ENCODE measurements at regions not wholly inside any gene's neighbourhood (a gene's known extent, or its start where the extent isn't known, plus 50 kb on each side); places are given as distances from the start of the nearest gene placed in this dataset.
"Not testable (repeated sequence)": the region's sequence is repeated elsewhere in the genome, so short reads cannot be mapped to it uniquely, and the experiment has no call there.

GRCh38 chr5:174453690-174454089, 270.7 kb upstream of the MSX2 start:
- DNase-seq: peak in 1 of 2 donors; percentile 13

DNA sequence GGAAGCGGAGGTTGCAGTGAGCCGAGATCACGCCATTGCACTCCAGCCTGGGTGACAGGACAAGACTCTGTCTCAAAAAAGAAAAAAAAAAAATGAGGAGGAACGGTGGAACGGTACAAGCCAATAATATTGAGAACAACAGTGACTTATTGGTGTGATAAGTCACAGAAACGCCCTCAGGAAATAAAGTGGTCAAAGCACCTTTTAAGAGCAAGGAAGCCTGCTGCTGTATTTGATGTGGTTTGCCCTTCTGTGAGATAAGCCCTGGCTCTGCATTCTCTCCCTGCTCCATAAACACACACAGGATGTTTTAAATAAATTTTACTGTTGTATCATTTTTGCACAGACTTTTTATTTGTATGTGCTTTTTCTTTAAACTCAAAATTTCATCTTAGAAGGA, 269.9 kb upstream of the MSX2 start:
- DNase-seq: peak; percentile 11 to 62

DNA sequence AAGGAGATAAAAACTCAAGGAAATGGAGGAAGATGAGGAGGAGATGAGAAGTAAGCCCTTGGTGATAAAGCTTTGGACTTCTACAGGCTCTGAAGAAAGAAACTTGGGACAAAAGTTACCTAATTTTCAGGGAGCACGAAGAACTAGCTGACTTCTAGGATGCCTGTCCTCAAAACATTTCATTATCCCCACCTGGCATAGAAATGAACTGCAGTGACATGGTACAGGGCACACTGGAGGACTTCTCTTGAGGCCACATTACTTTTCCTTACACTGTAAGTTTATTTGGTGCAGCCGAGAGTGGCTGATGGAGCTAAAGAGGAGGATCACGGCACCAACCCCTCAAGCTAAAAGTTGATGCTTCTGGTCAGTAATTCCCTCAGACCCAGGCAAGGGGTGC, 269.5 kb upstream of the MSX2 start:
- DNase-seq: no peak

DNA sequence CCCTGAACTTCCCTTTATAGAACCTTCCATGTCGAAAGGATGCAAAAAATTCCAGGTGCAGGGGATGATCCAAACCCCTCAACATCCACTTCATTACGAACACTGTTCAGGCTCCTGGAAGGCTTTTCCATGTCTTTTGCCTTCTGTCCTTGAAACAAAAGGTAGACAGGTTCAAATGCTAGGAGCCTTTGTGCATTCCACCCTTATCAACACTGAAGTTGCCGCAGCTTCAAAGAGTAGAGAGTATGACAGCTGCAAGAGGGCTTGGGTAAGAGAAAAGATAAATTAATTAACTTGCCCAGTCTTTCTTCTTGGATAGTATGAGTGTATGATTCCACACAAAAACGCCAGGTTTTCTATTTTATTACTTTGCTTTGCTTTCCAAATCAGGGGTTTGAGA, 269.1 kb upstream of the MSX2 start:
- no peak for DNase-seq

GRCh38 chr5:174457141-174457678, 267.2 kb upstream of the MSX2 start:
- no peak for DNase-seq

- DNase-seq: no peak
Observed at GRCh38 chr5:174459071-174459702, 265.2 kb upstream of the MSX2 start.

GRCh38 chr5:174459832-174460448, 264.4 kb upstream of the MSX2 start:
- no peak for DNase-seq

GRCh38 chr5:174462129-174462528, 262.3 kb upstream of the MSX2 start:
- no peak for DNase-seq

GRCh38 chr5:174464504-174465165, 259.7 kb upstream of the MSX2 start:
- no peak for DNase-seq

GRCh38 chr5:174471528-174471927, 252.9 kb upstream of the MSX2 start:
- not testable (repeated sequence) for DNase-seq

DNA sequence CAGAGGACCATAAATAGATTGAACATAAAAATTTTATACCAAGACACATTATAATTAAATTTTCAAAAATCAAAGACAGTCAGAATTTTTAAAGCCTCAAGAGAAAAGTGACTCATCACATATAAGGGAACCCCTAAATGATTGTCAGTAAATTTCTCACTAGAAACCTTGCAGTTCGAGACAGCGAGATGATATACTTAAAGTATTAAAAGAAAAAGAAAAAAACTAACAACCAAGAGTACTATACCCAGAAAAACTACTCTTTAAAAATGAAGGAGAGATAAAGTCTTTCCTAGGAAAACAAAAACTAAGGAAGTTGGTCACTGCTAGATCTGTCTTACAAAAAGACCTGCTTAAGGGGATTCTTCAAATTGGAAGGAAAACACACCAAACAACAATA, 251.4 kb upstream of the MSX2 start:
- DNase-seq: no peak

- DNase-seq: not testable (repeated sequence)
Observed at GRCh38 chr5:174476001-174476400, 248.4 kb upstream of the MSX2 start.

- DNase-seq: no peak
Observed at GRCh38 chr5:174479325-174479724, 245.1 kb upstream of the MSX2 start.

DNA sequence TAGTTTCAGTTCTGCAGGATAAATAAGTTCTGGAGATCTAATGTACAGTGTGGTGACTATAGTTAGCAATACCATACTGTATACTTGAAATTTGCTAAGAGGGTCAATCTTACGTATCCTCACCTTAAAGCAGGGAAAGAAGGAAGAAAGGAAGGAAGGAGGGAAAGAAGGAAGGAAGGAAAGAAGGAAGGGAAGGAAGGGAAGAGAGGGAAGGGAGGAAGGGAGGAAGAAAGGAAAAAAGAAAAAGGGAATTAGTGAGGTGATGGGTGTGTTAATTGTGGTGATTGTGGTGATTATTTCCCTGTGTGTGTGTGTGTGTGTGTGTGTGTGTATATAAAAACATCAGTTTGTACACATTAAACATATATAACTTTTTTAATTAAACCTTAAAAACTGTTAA, 242.6 kb upstream of the MSX2 start:
- no peak for DNase-seq

- no peak for DNase-seq
Observed at GRCh38 chr5:174482607-174483024, 241.8 kb upstream of the MSX2 start.

DNA sequence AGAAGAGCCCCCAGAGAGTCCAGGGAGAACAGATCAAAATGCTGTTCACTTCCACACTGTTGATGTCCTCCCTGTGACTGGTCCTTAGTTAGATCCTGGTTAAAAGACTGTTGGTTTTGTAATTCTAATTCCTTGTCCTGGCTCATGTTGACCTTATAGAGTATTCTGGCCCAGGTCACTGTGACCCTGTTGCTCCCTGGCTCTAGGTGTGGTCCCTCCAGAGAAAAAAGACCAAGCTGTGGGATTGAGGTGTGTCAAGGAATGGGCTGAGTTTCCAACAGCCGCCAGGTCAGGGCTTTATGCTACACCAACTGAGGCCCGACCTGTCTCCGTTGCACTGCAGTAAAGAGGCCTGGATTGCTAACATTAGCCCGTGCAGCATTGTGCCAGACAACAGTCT, 241.0 kb upstream of the MSX2 start:
- DNase-seq: no peak

- DNase-seq: no peak
Observed at GRCh38 chr5:174489215-174489614, 235.2 kb upstream of the MSX2 start.

- no peak for DNase-seq
Observed at GRCh38 chr5:174489920-174490597, 234.3 kb upstream of the MSX2 start.

GRCh38 chr5:174490728-174491127, 233.7 kb upstream of the MSX2 start:
- DNase-seq: no peak

GRCh38 chr5:174491265-174491664, 233.1 kb upstream of the MSX2 start:
- no peak for DNase-seq

- DNase-seq: no peak
Observed at GRCh38 chr5:174491761-174492350, 232.5 kb upstream of the MSX2 start.

DNA sequence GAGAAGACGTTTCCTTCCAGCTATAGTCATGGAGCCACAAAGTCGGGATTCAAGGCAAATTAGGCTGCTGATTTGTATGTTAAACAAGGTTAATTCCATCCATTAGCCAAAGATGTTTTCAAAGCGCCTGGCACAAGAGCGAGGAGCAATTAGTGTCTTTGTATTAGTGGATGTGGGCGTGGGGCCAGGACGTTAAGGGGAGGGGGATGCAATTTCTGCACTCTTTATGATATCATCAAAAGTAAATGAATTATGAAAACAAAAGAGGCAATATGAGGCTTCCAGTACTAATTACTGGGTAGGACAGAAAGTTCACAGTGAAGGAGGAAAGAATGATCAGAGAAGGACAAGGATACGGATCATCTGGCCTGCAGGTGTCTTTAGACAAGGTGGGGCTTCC, 230.9 kb upstream of the MSX2 start:
- no peak for DNase-seq

- not testable (repeated sequence) for DNase-seq
Observed at GRCh38 chr5:174497939-174498338, 226.4 kb upstream of the MSX2 start.
